ENCODE measurements at regions not wholly inside any gene's neighbourhood (a gene's known extent, or its start where the extent isn't known, plus 50 kb on each side); places are given as distances from the start of the nearest gene placed in this dataset.

DNA sequence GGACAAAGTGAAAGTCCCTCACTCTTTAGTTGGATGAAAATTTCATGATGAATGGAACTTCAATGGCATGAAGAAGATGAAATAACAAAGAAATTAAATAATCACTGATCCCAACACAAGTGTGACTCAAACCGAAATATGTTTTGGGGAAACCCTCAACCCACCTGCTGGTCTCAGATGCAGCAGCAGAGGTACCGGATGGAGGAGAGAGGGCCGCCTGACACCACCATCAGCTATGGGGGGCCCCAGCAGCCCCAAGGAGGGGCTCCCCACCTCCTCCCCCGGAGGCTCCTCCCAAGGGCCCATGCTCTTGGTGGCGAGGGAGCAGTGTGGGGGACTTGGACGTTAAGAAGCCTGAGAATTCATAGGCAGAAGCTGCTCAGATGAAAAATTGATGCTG, 137.2 kb upstream of the ADARB2 start:
- TF ChIP-seq, protein P1, sequence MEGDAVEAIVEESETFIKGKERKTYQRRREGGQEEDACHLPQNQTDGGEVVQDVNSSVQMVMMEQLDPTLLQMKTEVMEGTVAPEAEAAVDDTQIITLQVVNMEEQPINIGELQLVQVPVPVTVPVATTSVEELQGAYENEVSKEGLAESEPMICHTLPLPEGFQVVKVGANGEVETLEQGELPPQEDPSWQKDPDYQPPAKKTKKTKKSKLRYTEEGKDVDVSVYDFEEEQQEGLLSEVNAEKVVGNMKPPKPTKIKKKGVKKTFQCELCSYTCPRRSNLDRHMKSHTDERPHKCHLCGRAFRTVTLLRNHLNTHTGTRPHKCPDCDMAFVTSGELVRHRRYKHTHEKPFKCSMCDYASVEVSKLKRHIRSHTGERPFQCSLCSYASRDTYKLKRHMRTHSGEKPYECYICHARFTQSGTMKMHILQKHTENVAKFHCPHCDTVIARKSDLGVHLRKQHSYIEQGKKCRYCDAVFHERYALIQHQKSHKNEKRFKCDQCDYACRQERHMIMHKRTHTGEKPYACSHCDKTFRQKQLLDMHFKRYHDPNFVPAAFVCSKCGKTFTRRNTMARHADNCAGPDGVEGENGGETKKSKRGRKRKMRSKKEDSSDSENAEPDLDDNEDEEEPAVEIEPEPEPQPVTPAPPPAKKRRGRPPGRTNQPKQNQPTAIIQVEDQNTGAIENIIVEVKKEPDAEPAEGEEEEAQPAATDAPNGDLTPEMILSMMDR (IDR thresholded peaks at IDR 0.05; ENCODE audit: poor library complexity), result no peak
- TF ChIP-seq EZH2 (IDR thresholded peaks at IDR 0.05; ENCODE audit: borderline replicate concordance), result no peak
- TF ChIP-seq EZH2phosphoT487 (IDR thresholded peaks at IDR 0.05; ENCODE audit: low read depth, severe bottlenecking, unreplicated experiment), result no peak
